Type B pancreatic cell (in vitro differentiated cells): ENCODE measurements at regions not wholly inside any gene's neighbourhood (a gene's known extent, or its start where the extent isn't known, plus 50 kb on each side); places are given as distances from the start of the nearest gene placed in this dataset.

ENCODE experiments used
- DNase-seq: peaks from one replicate; pipeline ENCODE4 v3.0.0; 2021; ENCODE audit warnings: mixed read lengths; ENCODE audit not compliant: unreplicated experiment; ENCODE audit errors: extremely low spot score
- H3K27ac Mint-ChIP-seq: 2 replicates; pipeline ENCODE4 v1.8.0; 2021; ENCODE audit warnings: mild to moderate bottlenecking, mixed read lengths
- H3K27me3 Mint-ChIP-seq: 2 replicates; pipeline ENCODE4 v1.8.0; 2021; ENCODE audit warnings: mixed read lengths
- H3K36me3 Mint-ChIP-seq: 2 replicates; pipeline ENCODE4 v1.8.0; 2021; ENCODE audit warnings: mixed read lengths
- H3K4me1 Mint-ChIP-seq: one replicate; pipeline ENCODE4 v1.8.0; 2021; ENCODE audit warnings: mixed read lengths; ENCODE audit not compliant: unreplicated experiment
- H3K4me3 Mint-ChIP-seq: 2 replicates; pipeline ENCODE4 v1.8.0; 2021; ENCODE audit warnings: mild to moderate bottlenecking, mixed read lengths
- H3K9me3 Mint-ChIP-seq: 2 replicates; pipeline ENCODE4 v1.8.0; 2021; ENCODE audit warnings: mixed read lengths
- TF ChIP-seq, protein P1 (sequence below): fragments of 200-600 bp; sonication (generic); conservative IDR thresholded peaks from 2 replicates; pipeline ENCODE4 v1.5.0; 2021; ENCODE audit warnings: antibody characterized with exemption, mild to moderate bottlenecking

- Mint-ChIP-seq H3K27me3 (peaks cover 65% of the 10 kb centered on the region), H3K9me3 (peaks cover 6% of the 10 kb centered on the region), H3K27ac (peak overlapping the region; percentile 86), H3K4me3 (peak overlapping the region; percentile 90), H3K4me1 (peaks cover 48% of the 10 kb centered on the region), H3K36me3 (no peaks in the 10 kb centered on the region)
- no peak for DNase-seq
- TF ChIP-seq, protein P1, sequence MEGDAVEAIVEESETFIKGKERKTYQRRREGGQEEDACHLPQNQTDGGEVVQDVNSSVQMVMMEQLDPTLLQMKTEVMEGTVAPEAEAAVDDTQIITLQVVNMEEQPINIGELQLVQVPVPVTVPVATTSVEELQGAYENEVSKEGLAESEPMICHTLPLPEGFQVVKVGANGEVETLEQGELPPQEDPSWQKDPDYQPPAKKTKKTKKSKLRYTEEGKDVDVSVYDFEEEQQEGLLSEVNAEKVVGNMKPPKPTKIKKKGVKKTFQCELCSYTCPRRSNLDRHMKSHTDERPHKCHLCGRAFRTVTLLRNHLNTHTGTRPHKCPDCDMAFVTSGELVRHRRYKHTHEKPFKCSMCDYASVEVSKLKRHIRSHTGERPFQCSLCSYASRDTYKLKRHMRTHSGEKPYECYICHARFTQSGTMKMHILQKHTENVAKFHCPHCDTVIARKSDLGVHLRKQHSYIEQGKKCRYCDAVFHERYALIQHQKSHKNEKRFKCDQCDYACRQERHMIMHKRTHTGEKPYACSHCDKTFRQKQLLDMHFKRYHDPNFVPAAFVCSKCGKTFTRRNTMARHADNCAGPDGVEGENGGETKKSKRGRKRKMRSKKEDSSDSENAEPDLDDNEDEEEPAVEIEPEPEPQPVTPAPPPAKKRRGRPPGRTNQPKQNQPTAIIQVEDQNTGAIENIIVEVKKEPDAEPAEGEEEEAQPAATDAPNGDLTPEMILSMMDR: no peak
Measured at GRCh38 chr18:22347606-22348511, 69.9 kb downstream of the CTAGE1 start.

- no peak for DNase-seq
- Mint-ChIP-seq H3K4me1 (peaks cover 48% of the 10 kb centered on the region), H3K4me3 (peak overlapping the region; percentile 90), H3K9me3 (no peaks in the 10 kb centered on the region), H3K27me3 (peaks cover 58% of the 10 kb centered on the region), H3K27ac (peak overlapping the region; percentile 86), H3K36me3 (no peaks in the 10 kb centered on the region)
- TF ChIP-seq, protein P1: no peak
Measured at GRCh38 chr18:22346953-22347605, 70.6 kb downstream of the CTAGE1 start.

- H3K4me1 Mint-ChIP-seq: peaks cover 49% of the 10 kb centered on the region
- H3K4me3 Mint-ChIP-seq: peak overlapping the region; percentile 90
- H3K9me3 Mint-ChIP-seq: no peaks in the 10 kb centered on the region
- TF ChIP-seq, protein P1: no peak
- peak overlapping the region; percentile 86 for H3K27ac Mint-ChIP-seq
- no peaks in the 10 kb centered on the region for H3K36me3 Mint-ChIP-seq
- H3K27me3 Mint-ChIP-seq: peaks cover 60% of the 10 kb centered on the region
- no peak for DNase-seq
Measured at GRCh38 chr18:22346401-22346952, 71.2 kb downstream of the CTAGE1 start.

DNA sequence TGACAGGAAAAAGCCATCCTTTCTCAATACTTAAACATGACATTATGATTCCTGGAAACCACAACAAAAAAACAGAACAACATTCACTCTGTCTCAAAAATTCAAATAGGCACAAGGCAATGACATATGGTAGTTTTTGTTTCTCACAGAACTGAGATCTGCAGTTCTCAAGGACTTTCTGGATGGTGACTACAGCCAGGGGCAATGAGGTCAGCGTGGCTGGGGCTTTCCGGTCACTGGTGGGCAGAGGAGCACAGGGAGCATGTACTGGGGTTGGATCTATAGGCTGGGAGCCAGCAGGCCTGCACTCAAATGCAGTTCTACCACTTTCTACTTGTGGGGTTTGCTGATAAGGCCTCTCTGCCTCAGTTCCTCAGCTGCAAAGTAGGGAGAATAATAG, 72.0 kb downstream of the CTAGE1 start:
- H3K4me1 Mint-ChIP-seq: peaks cover 52% of the 10 kb centered on the region
- no peaks in the 10 kb centered on the region for H3K9me3 Mint-ChIP-seq
- no peak for DNase-seq
- TF ChIP-seq, protein P1: no peak
- no peak overlapping the region for H3K27ac Mint-ChIP-seq
- H3K36me3 Mint-ChIP-seq: no peaks in the 10 kb centered on the region
- H3K4me3 Mint-ChIP-seq: peak overlapping the region; percentile 0
- peaks cover 58% of the 10 kb centered on the region for H3K27me3 Mint-ChIP-seq

DNA sequence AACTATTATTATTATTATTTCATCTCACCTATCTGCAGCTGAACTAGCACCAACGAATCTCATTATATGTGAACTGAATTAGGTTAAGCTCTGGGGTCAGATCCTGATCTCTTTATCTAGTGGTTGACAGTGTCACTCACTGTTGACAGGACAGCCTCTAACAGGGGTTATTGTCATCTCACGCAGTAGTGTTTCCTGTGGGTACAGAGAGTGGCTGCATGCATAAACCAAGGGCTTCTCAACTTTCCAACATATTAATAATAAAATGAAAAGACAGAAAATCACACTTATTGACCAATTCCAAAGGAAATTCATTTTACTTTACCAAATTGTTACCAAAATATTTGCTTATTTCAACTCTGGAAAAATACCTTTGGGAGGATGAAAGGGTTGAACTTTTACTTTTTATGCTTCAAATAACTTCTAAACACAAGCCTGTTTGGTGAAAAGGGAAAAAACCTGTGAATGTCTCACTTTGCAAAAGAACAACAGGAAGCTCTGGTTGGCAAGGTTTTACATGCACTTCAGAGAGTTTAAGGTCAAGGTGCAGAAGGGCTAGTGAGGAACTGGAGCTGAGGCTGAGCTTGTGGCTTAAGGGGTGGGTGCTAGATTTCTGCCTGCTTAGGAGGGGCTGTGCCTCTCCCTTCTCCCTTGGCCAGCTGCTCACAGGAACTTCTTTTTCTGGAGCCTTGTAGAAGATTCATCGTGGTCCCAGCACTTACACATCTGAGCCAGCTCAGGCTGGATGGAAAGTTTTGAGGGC, 72.6 kb downstream of the CTAGE1 start:
- H3K4me1 Mint-ChIP-seq: peaks cover 50% of the 10 kb centered on the region
- TF ChIP-seq, protein P1: no peak
- DNase-seq: no peak
- peak overlapping the region; percentile 0 for H3K4me3 Mint-ChIP-seq
- H3K27me3 Mint-ChIP-seq: peaks cover 52% of the 10 kb centered on the region
- H3K9me3 Mint-ChIP-seq: no peaks in the 10 kb centered on the region
- no peak overlapping the region for H3K27ac Mint-ChIP-seq
- H3K36me3 Mint-ChIP-seq: no peaks in the 10 kb centered on the region
